Neuronal stem cell (in vitro differentiated cells): ENCODE measurements at regions not wholly inside any gene's neighbourhood (a gene's known extent, or its start where the extent isn't known, plus 50 kb on each side); places are given as distances from the start of the nearest gene placed in this dataset.

Experiments
- DNase-seq: peaks from one replicate; pipeline ENCODE4 v3.0.0-alpha.2; 2013; ENCODE audit warnings: low spot score
- H2AFZ ChIP-seq: one replicate; pipeline ENCODE4 v1.6.1; 2013; ENCODE audit warnings: mild to moderate bottlenecking, low read length, inconsistent platforms
- H2AK5ac ChIP-seq: 2 replicates; pipeline ENCODE4 v1.6.1; 2013; ENCODE audit warnings: low read depth, mild to moderate bottlenecking, inconsistent platforms, low read length, moderate library complexity, mixed read lengths
- H2BK120ac ChIP-seq: 2 replicates; pipeline ENCODE4 v1.6.1; 2013; ENCODE audit warnings: low read depth, mild to moderate bottlenecking, inconsistent platforms, low read length, moderate library complexity, mixed read lengths
- H2BK12ac ChIP-seq: one replicate; pipeline ENCODE4 v1.6.1; 2013; ENCODE audit warnings: low read length, inconsistent platforms
- H2BK15ac ChIP-seq: 2 replicates; pipeline ENCODE4 v1.6.1; 2013; ENCODE audit warnings: mild to moderate bottlenecking, low read length, inconsistent platforms, mixed read lengths
- H2BK5ac ChIP-seq: one replicate; pipeline ENCODE4 v1.6.1; 2013; ENCODE audit warnings: inconsistent platforms, mild to moderate bottlenecking, low read length, moderate library complexity
- H3K14ac ChIP-seq: one replicate; pipeline ENCODE4 v1.6.1; 2013; ENCODE audit warnings: low read length, inconsistent platforms
- H3K18ac ChIP-seq: 2 replicates; pipeline ENCODE4 v1.6.1; 2013; ENCODE audit warnings: low read length, inconsistent platforms
- H3K23ac ChIP-seq: 2 replicates; pipeline ENCODE4 v1.6.1; 2013; ENCODE audit warnings: low read depth, mild to moderate bottlenecking, mixed read lengths, low read length, inconsistent platforms; ENCODE audit not compliant: poor library complexity
- H3K27ac ChIP-seq: replicated peaks from 3 replicates; pipeline ENCODE4 v1.5.1; 2013; ENCODE audit warnings: low read length, inconsistent platforms
- H3K27me3 ChIP-seq, 3 experiments: 2 replicates each; pipeline ENCODE4 v1.6.1; 2013; ENCODE audit warnings: low read length in 3 of 3, mild to moderate bottlenecking in 2 of 3, inconsistent platforms in 1 of 3, low read depth in 1 of 3, mixed read lengths in 1 of 3, moderate library complexity in 1 of 3; ENCODE audit not compliant: control insufficient read depth in 3 of 3, insufficient read depth in 3 of 3
- H3K36me3 ChIP-seq, 2 donors: replicated peaks in 1 of 2; 2 replicates each; pipeline ENCODE4 v1.6.1; 2013; ENCODE audit warnings: low read length in 2 of 2; ENCODE audit not compliant: control insufficient read depth in 2 of 2, insufficient read depth in 2 of 2
- H3K4ac ChIP-seq: 2 replicates; pipeline ENCODE4 v1.6.1; 2013; ENCODE audit warnings: inconsistent platforms, mild to moderate bottlenecking, low read length, moderate library complexity
- H3K4me1 ChIP-seq, 2 donors: 1 replicate in 1 of 2; 2 replicates in 1 of 2; pipeline ENCODE4 v1.6.1; 2013; ENCODE audit warnings: low read length in 2 of 2, low read depth in 1 of 2; ENCODE audit not compliant: control insufficient read depth in 2 of 2, insufficient read depth in 1 of 2
- H3K4me2 ChIP-seq: one replicate; pipeline ENCODE4 v1.6.1; 2013; ENCODE audit warnings: mild to moderate bottlenecking, low read length, inconsistent platforms; ENCODE audit not compliant: insufficient read depth, poor library complexity, severe bottlenecking
- H3K4me3 ChIP-seq, 2 donors: 2 replicates each; pipeline ENCODE4 v1.5.1; 2013; ENCODE audit warnings: low read length in 2 of 2, mild to moderate bottlenecking in 2 of 2, inconsistent platforms in 1 of 2, moderate library complexity in 1 of 2
- H3K79me1 ChIP-seq: one replicate; pipeline ENCODE4 v1.6.1; 2013; ENCODE audit warnings: low read depth, mild to moderate bottlenecking, inconsistent platforms, low read length, moderate library complexity
- H3K9ac ChIP-seq: one replicate; pipeline ENCODE4 v1.6.1; 2013; ENCODE audit warnings: mild to moderate bottlenecking, low read depth, low read length, inconsistent platforms; ENCODE audit not compliant: poor library complexity
- H3K9me3 ChIP-seq, 2 donors: replicated peaks in 1 of 2; 2 replicates each; pipeline versions ENCODE3 to v1.6.1; 2013; ENCODE audit warnings: low read length in 2 of 2, mild to moderate bottlenecking in 2 of 2, inconsistent platforms in 1 of 2, low read depth in 1 of 2, mixed read lengths in 1 of 2, moderate library complexity in 1 of 2; ENCODE audit not compliant: control insufficient read depth in 2 of 2, insufficient read depth in 1 of 2
- H4K8ac ChIP-seq: one replicate; pipeline ENCODE4 v1.6.1; 2013; ENCODE audit warnings: low read depth, mild to moderate bottlenecking, inconsistent platforms, low read length, moderate library complexity
- H4K91ac ChIP-seq: one replicate; pipeline ENCODE4 v1.6.1; 2013; ENCODE audit warnings: low read length, low read depth, mild to moderate bottlenecking, inconsistent platforms; ENCODE audit not compliant: poor library complexity
- WGBS, 2 donors: extraction: QIAGEN DNeasy Blood & Tissue Kit; methylation state at CpG; one replicate each; pipeline ENCODE4 v1.1.7; 2013; ENCODE audit warnings: missing lambda C conversion rate in 2 of 2, mixed read lengths in 1 of 2; ENCODE audit not compliant: insufficient read length in 2 of 2, insufficient replicate concordance in 1 of 2; ENCODE audit errors: extremely low coverage in 2 of 2; 5-methylcytosine and 5-hydroxymethylcytosine counted together

DNA sequence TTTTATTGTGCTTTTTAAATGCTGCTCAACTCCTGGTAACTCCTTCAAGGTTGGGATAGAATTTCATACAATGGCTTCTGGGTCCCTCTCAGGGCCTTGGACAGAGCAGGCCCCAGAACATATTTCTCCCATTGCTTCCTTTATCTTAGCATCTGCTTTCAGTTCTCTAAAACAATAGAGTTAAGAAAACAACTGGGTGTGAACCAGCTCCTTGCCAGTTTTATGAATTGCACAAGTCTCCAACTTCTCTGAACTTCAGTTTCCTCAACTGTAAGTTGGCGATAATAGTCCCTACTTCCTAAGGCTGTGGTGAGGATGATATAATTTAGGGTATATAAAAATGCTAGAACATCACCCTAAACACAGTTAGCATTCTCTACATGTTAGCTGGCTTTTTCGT lies 77.0 kb upstream of the INHBA start:
- no CpG with 5 or more reads among the region's 2 CpGs for WGBS, 2 donors

GRCh38 chr7:41777894-41778596 lies 75.2 kb upstream of the INHBA start:
- no CpG with 5 or more reads among the region's 5 CpGs for WGBS, 2 donors
- DNase-seq = no peak
- Histone ChIP-seq H2BK5ac (no peak overlapping the region), H3K79me1 (no peaks in the 10 kb centered on the region), H3K14ac (no peak overlapping the region), H3K4ac (no peak overlapping the region), H3K18ac (no peak overlapping the region), H3K27me3 (no peaks in the 10 kb centered on the region), H3K9me3 (no peaks in the 10 kb centered on the region), H2AFZ (no peak overlapping the region), H3K4me3 (no peak overlapping the region), H2BK15ac (no peak overlapping the region), H3K27ac (no peak overlapping the region), H4K91ac (no peak overlapping the region), H2AK5ac (no peak overlapping the region), H3K36me3 (no peaks in the 10 kb centered on the region), H3K23ac (no peak overlapping the region), H3K4me2 (no peak overlapping the region), H2BK12ac (no peak overlapping the region), H3K4me1 (no peaks in the 10 kb centered on the region), H2BK120ac (no peak overlapping the region), H3K9ac (no peak overlapping the region), H4K8ac (no peak overlapping the region)

More for the DNA sequence above, 77.0 kb upstream of the INHBA start:
- no peaks in the 10 kb centered on the region for H3K79me1 ChIP-seq
- no peak overlapping the region for H2BK15ac ChIP-seq
- no peak overlapping the region for H3K27ac ChIP-seq
- no peak overlapping the region for H2BK12ac ChIP-seq
- H2BK5ac ChIP-seq = no peak overlapping the region
- DNase-seq = no peak
- no peak overlapping the region for H3K23ac ChIP-seq
- no peak overlapping the region for H3K4ac ChIP-seq
- no peak overlapping the region for H2AK5ac ChIP-seq
- no peaks in the 10 kb centered on the region for H3K9me3 ChIP-seq
- H3K36me3 ChIP-seq = no peaks in the 10 kb centered on the region
- no peak overlapping the region for H3K4me3 ChIP-seq
- no peak overlapping the region for H4K91ac ChIP-seq
- no peak overlapping the region for H3K18ac ChIP-seq
- H2AFZ ChIP-seq = no peak overlapping the region
- no peak overlapping the region for H4K8ac ChIP-seq
- H2BK120ac ChIP-seq = no peak overlapping the region
- H3K9ac ChIP-seq = no peak overlapping the region
- no peaks in the 10 kb centered on the region for H3K4me1 ChIP-seq
- H3K4me2 ChIP-seq = no peak overlapping the region
- H3K14ac ChIP-seq = no peak overlapping the region
- H3K27me3 ChIP-seq = no peaks in the 10 kb centered on the region

DNA sequence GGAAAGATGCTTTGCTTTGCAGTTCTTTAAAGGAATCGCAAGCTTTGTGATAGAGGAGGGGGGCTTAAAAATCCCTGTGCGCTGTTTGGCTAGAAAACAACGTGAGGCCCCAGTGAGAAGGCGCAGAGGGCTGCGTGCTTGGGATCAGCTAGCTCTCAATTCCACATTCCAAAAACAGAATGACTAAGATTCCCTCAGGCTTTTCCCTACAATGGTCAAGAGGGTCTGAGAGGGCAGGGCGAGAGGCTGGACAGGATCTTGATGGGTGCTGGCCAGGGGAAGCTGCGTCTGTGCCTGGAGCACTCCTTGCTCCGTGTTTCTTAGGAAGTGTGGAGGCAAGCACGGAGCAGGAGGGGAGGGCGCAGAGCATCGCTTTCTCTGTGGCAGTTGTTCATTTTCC lies 72.1 kb upstream of the INHBA start:
- Histone ChIP-seq H3K36me3 (no peaks in the 10 kb centered on the region), H3K27ac (no peak overlapping the region), H3K9me3 (no peaks in the 10 kb centered on the region), H2BK5ac (no peak overlapping the region), H3K4me3 (no peak overlapping the region), H3K4me1 (no peaks in the 10 kb centered on the region), H3K18ac (peak overlapping the region; percentile 49), H3K14ac (no peak overlapping the region), H3K4me2 (no peak overlapping the region), H3K23ac (no peak overlapping the region), H3K4ac (no peak overlapping the region), H2BK15ac (no peak overlapping the region), H2BK12ac (no peak overlapping the region), H3K9ac (no peak overlapping the region), H2AK5ac (no peak overlapping the region), H4K8ac (no peak overlapping the region), H4K91ac (no peak overlapping the region), H2AFZ (no peak overlapping the region), H3K27me3 (no peaks in the 10 kb centered on the region), H2BK120ac (no peak overlapping the region), H3K79me1 (no peaks in the 10 kb centered on the region)
- WGBS, 2 donors = no CpG with 5 or more reads among the region's 11 CpGs
- DNase-seq = no peak

DNA sequence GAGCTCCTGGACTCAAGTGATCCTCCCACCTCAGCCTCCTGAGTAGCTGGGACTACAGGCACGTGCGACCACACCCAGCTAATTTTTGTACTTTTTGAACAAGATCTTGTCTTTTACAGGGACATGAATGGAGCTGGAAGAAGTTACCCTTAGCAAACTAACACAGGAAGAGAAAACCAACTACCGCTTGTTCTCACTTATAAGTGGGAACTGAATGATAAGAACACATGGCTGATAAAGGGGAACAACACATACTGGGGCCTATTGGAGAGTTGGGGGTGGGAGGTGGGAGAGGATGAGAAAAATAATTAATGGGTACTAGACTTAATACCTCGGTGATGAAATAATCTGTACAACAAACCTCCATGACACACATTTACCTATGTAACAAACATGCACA lies 70.9 kb upstream of the INHBA start:
- no peaks in the 10 kb centered on the region for H3K27me3 ChIP-seq
- no peaks in the 10 kb centered on the region for H3K4me1 ChIP-seq
- no peak overlapping the region for H2BK12ac ChIP-seq
- H3K79me1 ChIP-seq = no peaks in the 10 kb centered on the region
- H3K9me3 ChIP-seq = peaks cover 0 to 2% of the 10 kb centered on the region in 2 donors
- H3K23ac ChIP-seq = no peak overlapping the region
- H3K4me2 ChIP-seq = no peak overlapping the region
- no peak overlapping the region for H4K8ac ChIP-seq
- H2AK5ac ChIP-seq = no peak overlapping the region
- H2AFZ ChIP-seq = no peak overlapping the region
- no peak overlapping the region for H2BK15ac ChIP-seq
- WGBS, 2 donors = no CpG with 5 or more reads among the region's 4 CpGs
- H3K27ac ChIP-seq = no peak overlapping the region
- no peak overlapping the region for H3K4me3 ChIP-seq
- H3K9ac ChIP-seq = no peak overlapping the region
- H3K14ac ChIP-seq = no peak overlapping the region
- H3K4ac ChIP-seq = no peak overlapping the region
- DNase-seq = no peak
- no peaks in the 10 kb centered on the region for H3K36me3 ChIP-seq
- H2BK5ac ChIP-seq = no peak overlapping the region
- H4K91ac ChIP-seq = no peak overlapping the region
- no peak overlapping the region for H2BK120ac ChIP-seq
- no peak overlapping the region for H3K18ac ChIP-seq
